B cell (primary cell): ENCODE measurements at regions not wholly inside any gene's neighbourhood (a gene's known extent, or its start where the extent isn't known, plus 50 kb on each side); places are given as distances from the start of the nearest gene placed in this dataset.

Experiments used
- CTCF ChIP-seq: fragments of 200-600 bp; IDR thresholded peaks from one replicate; pipeline ENCODE4 v1.8.0; 2022; ENCODE audit warnings: antibody characterized with exemption, mild to moderate bottlenecking
- EZH2 ChIP-seq: IDR thresholded peaks from 2 replicates; pipeline ENCODE4 v1.6.1; 2012; ENCODE audit warnings: borderline replicate concordance, low read depth, mild to moderate bottlenecking, moderate library complexity, low read length; ENCODE audit not compliant: insufficient read depth, poor library complexity, severe bottlenecking

DNA sequence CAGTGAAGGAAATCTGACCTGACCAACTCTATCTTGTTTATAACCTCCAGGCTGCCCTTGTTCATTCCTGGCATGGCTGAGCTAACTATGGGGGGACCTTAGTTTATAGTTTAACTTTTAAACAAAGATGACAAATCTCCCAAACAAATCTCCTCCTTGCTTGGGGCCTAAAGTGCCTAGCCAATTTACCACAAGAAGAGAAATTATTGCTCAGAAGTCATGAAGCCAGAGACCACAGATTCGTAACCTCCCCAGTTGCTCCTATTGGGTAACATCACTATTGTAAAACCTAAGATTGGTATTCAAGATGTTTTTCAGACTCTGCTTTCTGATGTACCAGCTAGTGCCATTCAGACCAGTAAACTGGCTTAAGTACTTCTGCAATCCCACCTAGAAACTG lies 649.4 kb upstream of the SLC8A1 start:
- no peak for TF ChIP-seq CTCF
- no peak for TF ChIP-seq EZH2
